Bronchial epithelial cell (primary cell): ENCODE measurements at regions not wholly inside any gene's neighbourhood (a gene's known extent, or its start where the extent isn't known, plus 50 kb on each side); places are given as distances from the start of the nearest gene placed in this dataset.

Source experiments
- DNase-seq: peaks from one replicate; pipeline ENCODE4 v3.0.0-alpha.2; 2010; ENCODE audit warnings: low read depth
- FAIRE-seq: peaks from 2 replicates; lab custom pipeline; 2011; peaks lifted over from hg19 to GRCh38; lab: Jason Lieb, UNC
- H3K27me3 ChIP-seq: 2 replicates; pipeline ENCODE4 v1.5.1; 2011; ENCODE audit warnings: low read length; ENCODE audit not compliant: control insufficient read depth, insufficient read depth
- H3K36me3 ChIP-seq: 2 replicates; pipeline ENCODE4 v1.5.1; 2011; ENCODE audit warnings: low read length; ENCODE audit not compliant: control insufficient read depth, insufficient read depth
- H3K4me3 ChIP-seq: 2 replicates; pipeline ENCODE4 v1.5.1; 2011; ENCODE audit warnings: mild to moderate bottlenecking, low read depth, low read length, control low read depth
- TF ChIP-seq, protein P1 (sequence below): IDR thresholded peaks from 2 replicates; pipeline ENCODE4 v1.5.1; 2011; ENCODE audit warnings: mild to moderate bottlenecking, moderate library complexity, low read length, control low read depth, inconsistent platforms; ENCODE audit not compliant: insufficient read depth, severe bottlenecking

GRCh38 chr2:128556089-128556488, 237.4 kb upstream of the HS6ST1 start:
- TF ChIP-seq, protein P1, sequence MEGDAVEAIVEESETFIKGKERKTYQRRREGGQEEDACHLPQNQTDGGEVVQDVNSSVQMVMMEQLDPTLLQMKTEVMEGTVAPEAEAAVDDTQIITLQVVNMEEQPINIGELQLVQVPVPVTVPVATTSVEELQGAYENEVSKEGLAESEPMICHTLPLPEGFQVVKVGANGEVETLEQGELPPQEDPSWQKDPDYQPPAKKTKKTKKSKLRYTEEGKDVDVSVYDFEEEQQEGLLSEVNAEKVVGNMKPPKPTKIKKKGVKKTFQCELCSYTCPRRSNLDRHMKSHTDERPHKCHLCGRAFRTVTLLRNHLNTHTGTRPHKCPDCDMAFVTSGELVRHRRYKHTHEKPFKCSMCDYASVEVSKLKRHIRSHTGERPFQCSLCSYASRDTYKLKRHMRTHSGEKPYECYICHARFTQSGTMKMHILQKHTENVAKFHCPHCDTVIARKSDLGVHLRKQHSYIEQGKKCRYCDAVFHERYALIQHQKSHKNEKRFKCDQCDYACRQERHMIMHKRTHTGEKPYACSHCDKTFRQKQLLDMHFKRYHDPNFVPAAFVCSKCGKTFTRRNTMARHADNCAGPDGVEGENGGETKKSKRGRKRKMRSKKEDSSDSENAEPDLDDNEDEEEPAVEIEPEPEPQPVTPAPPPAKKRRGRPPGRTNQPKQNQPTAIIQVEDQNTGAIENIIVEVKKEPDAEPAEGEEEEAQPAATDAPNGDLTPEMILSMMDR = no peak
- DNase-seq (no peak), FAIRE-seq (no peak)
- no peaks in the 10 kb centered on the region for H3K27me3 ChIP-seq
- no peaks in the 10 kb centered on the region for H3K36me3 ChIP-seq
- no peak overlapping the region for H3K4me3 ChIP-seq

GRCh38 chr2:128556633-128557032, 238.0 kb upstream of the HS6ST1 start:
- H3K36me3 ChIP-seq = no peaks in the 10 kb centered on the region
- FAIRE-seq (no peak), DNase-seq (no peak)
- H3K4me3 ChIP-seq = no peak overlapping the region
- no peaks in the 10 kb centered on the region for H3K27me3 ChIP-seq
- TF ChIP-seq, protein P1 = no peak

GRCh38 chr2:128557069-128557468, 238.4 kb upstream of the HS6ST1 start:
- DNase-seq = no peak

GRCh38 chr2:128557831-128558241, 239.2 kb upstream of the HS6ST1 start:
- H3K4me3 ChIP-seq = no peak overlapping the region
- H3K36me3 ChIP-seq = no peaks in the 10 kb centered on the region
- DNase-seq (no peak), FAIRE-seq (no peak)
- TF ChIP-seq, protein P1 = no peak
- H3K27me3 ChIP-seq = no peaks in the 10 kb centered on the region

More at GRCh38 chr2:128557069-128557468, 238.4 kb upstream of the HS6ST1 start:
- no peak for FAIRE-seq
- Histone ChIP-seq H3K27me3 (no peaks in the 10 kb centered on the region), H3K36me3 (no peaks in the 10 kb centered on the region), H3K4me3 (no peak overlapping the region)
- TF ChIP-seq, protein P1 = no peak

DNA sequence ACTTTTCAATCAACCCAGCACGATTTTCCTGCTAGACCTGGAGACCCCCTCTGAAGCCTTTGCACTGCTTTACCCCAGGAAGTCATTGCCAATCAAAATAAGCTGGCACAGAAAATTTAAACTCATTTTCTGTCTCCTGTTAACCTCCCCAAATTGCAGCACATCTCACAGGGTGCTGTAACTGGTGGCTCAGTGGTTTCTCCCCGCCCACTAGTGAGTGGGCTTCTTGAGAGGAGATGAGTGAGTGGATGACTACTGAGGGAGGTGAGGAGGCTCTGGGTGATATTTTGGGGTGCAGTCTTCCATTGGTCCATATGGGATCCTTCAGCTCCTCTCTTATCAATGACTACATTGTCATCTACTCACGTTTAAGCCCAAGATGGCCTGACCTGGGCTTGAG, 239.8 kb upstream of the HS6ST1 start:
- no peaks in the 10 kb centered on the region for H3K27me3 ChIP-seq
- TF ChIP-seq, protein P1 = no peak
- FAIRE-seq = no peak

GRCh38 chr2:128558895-128559532, 240.3 kb upstream of the HS6ST1 start:
- TF ChIP-seq, protein P1 = no peak
- no peak for FAIRE-seq
- Histone ChIP-seq H3K27me3 (no peaks in the 10 kb centered on the region), H3K4me3 (no peak overlapping the region), H3K36me3 (no peaks in the 10 kb centered on the region)
- DNase-seq = no peak

More for the DNA sequence above, 239.8 kb upstream of the HS6ST1 start:
- no peak overlapping the region for H3K4me3 ChIP-seq
- H3K36me3 ChIP-seq = no peaks in the 10 kb centered on the region
- no peak for DNase-seq
